HAP-1 (cell line): ENCODE measurements at regions not wholly inside any gene's neighbourhood (a gene's known extent, or its start where the extent isn't known, plus 50 kb on each side); places are given as distances from the start of the nearest gene placed in this dataset.

ENCODE experiments used
- DNase-seq, 2 experiments: peaks; one replicate each; pipeline ENCODE4 v3.0.0-alpha.2; 2016 to 2020; ENCODE audit warnings: low spot score in 2 of 2
- H3K27me3 ChIP-seq: fragments of 250-450 bp; sonication (Bioruptor Pico); 2 replicates; pipeline ENCODE4 v1.5.1; 2020; ENCODE audit warnings: low read depth, mild to moderate bottlenecking, moderate library complexity
- H3K36me3 ChIP-seq: fragments of 250-450 bp; sonication (Bioruptor Pico); replicated peaks from 2 replicates; pipeline ENCODE4 v1.5.1; 2020; ENCODE audit warnings: mild to moderate bottlenecking
- H3K4me1 ChIP-seq: fragments of 250-450 bp; sonication (Bioruptor Pico); 2 replicates; pipeline ENCODE4 v1.5.1; 2020; ENCODE audit warnings: mild to moderate bottlenecking
- H3K4me3 ChIP-seq: fragments of 250-450 bp; sonication (Bioruptor Pico); 2 replicates; pipeline ENCODE4 v1.5.1; 2020; ENCODE audit warnings: mild to moderate bottlenecking, moderate library complexity
- H3K9me3 ChIP-seq: fragments of 250-450 bp; sonication (Bioruptor Pico); 2 replicates; pipeline ENCODE4 v1.5.1; 2020; ENCODE audit warnings: mild to moderate bottlenecking, moderate library complexity
- in situ Hi-C: fragments of 300-500 bp; cut with MboI; formaldehyde crosslinking; loops from 3 replicates; pipeline ENCODE4 v1.14.3; 2020; ENCODE audit warnings: low sequenced_read_pairs, inconsistent platforms, mixed read lengths

GRCh38 chr5:38059876-38060275 is 198.5 kb upstream of the EGFLAM start:
- in situ Hi-C loops: no loop called here
- Histone ChIP-seq H3K4me3 (no peak overlapping the region), H3K27me3 (no peaks in the 10 kb centered on the region), H3K4me1 (no peaks in the 10 kb centered on the region), H3K9me3 (no peaks in the 10 kb centered on the region), H3K36me3 (no peaks in the 10 kb centered on the region)
- no peak for DNase-seq

GRCh38 chr5:38051711-38052511 is 206.4 kb upstream of the EGFLAM start:
- H3K4me3 ChIP-seq: no peak overlapping the region
- H3K27me3 ChIP-seq: no peaks in the 10 kb centered on the region
- no peaks in the 10 kb centered on the region for H3K36me3 ChIP-seq
- no peak for DNase-seq
- in situ Hi-C loops: no loop called here
- H3K9me3 ChIP-seq: no peaks in the 10 kb centered on the region
- no peaks in the 10 kb centered on the region for H3K4me1 ChIP-seq

GRCh38 chr5:38048400-38048799 is 208.6 kb upstream of the GDNF start:
- no peaks in the 10 kb centered on the region for H3K4me1 ChIP-seq
- no peak overlapping the region for H3K4me3 ChIP-seq
- H3K9me3 ChIP-seq: no peaks in the 10 kb centered on the region
- no peaks in the 10 kb centered on the region for H3K27me3 ChIP-seq
- H3K36me3 ChIP-seq: no peaks in the 10 kb centered on the region
- in situ Hi-C loops: no loop called here
- no peak for DNase-seq

- in situ Hi-C loops: no loop called here
- DNase-seq: no peak
- no peaks in the 10 kb centered on the region for H3K36me3 ChIP-seq
Observed at GRCh38 chr5:38046103-38046502, 206.3 kb upstream of the GDNF start.

GRCh38 chr5:38045446-38045845 is 205.6 kb upstream of the GDNF start:
- no peaks in the 10 kb centered on the region for H3K36me3 ChIP-seq
- no peaks in the 10 kb centered on the region for H3K9me3 ChIP-seq
- no peaks in the 10 kb centered on the region for H3K27me3 ChIP-seq
- no peak for DNase-seq
- in situ Hi-C loops: no loop called here
- no peak overlapping the region for H3K4me3 ChIP-seq
- H3K4me1 ChIP-seq: no peaks in the 10 kb centered on the region

More at GRCh38 chr5:38046103-38046502, 206.3 kb upstream of the GDNF start:
- H3K27me3 ChIP-seq: no peaks in the 10 kb centered on the region
- H3K4me1 ChIP-seq: no peaks in the 10 kb centered on the region
- H3K4me3 ChIP-seq: no peak overlapping the region
- H3K9me3 ChIP-seq: no peaks in the 10 kb centered on the region

GRCh38 chr5:38039826-38040225 is 200.0 kb upstream of the GDNF start:
- DNase-seq: no peak
- H3K9me3 ChIP-seq: no peaks in the 10 kb centered on the region
- no peaks in the 10 kb centered on the region for H3K36me3 ChIP-seq
- H3K27me3 ChIP-seq: 0 out of 2 replicates have a peak, but pooled peaks cover 2% of the 10 kb centered on the region
- H3K4me3 ChIP-seq: no peak overlapping the region
- no peaks in the 10 kb centered on the region for H3K4me1 ChIP-seq
- in situ Hi-C loops: no loop called here

GRCh38 chr5:38039091-38039490 is 199.2 kb upstream of the GDNF start:
- in situ Hi-C loops: no loop called here
- no peak for DNase-seq
- Histone ChIP-seq H3K27me3 (0 out of 2 replicates have a peak, but pooled peaks cover 2% of the 10 kb centered on the region), H3K4me1 (no peaks in the 10 kb centered on the region), H3K36me3 (no peaks in the 10 kb centered on the region), H3K4me3 (no peak overlapping the region), H3K9me3 (no peaks in the 10 kb centered on the region)

GRCh38 chr5:38036765-38037164 is 196.9 kb upstream of the GDNF start:
- no peak for DNase-seq
- in situ Hi-C loops: no loop called here

GRCh38 chr5:38032149-38032548 is 192.3 kb upstream of the GDNF start:
- Histone ChIP-seq H3K27me3 (peaks cover 6% of the 10 kb centered on the region; the same call in 1 of the 2 replicates), H3K36me3 (no peaks in the 10 kb centered on the region), H3K4me1 (no peaks in the 10 kb centered on the region), H3K9me3 (no peaks in the 10 kb centered on the region), H3K4me3 (no peak overlapping the region)
- no peak for DNase-seq
- in situ Hi-C loops: no loop called here

More at GRCh38 chr5:38036765-38037164, 196.9 kb upstream of the GDNF start:
- Histone ChIP-seq H3K9me3 (no peaks in the 10 kb centered on the region), H3K4me3 (no peak overlapping the region), H3K36me3 (no peaks in the 10 kb centered on the region), H3K27me3 (0 out of 2 replicates have a peak, but pooled peaks cover 2% of the 10 kb centered on the region), H3K4me1 (no peaks in the 10 kb centered on the region)

GRCh38 chr5:38031304-38031703 is 191.5 kb upstream of the GDNF start:
- in situ Hi-C loops: no loop called here
- Histone ChIP-seq H3K9me3 (no peaks in the 10 kb centered on the region), H3K36me3 (no peaks in the 10 kb centered on the region), H3K27me3 (peaks cover 6% of the 10 kb centered on the region; the same call in 1 of the 2 replicates), H3K4me3 (no peak overlapping the region), H3K4me1 (no peaks in the 10 kb centered on the region)
- no peak for DNase-seq

- no peaks in the 10 kb centered on the region for H3K36me3 ChIP-seq
- H3K9me3 ChIP-seq: no peaks in the 10 kb centered on the region
- DNase-seq: no peak
- H3K27me3 ChIP-seq: peaks cover 6% of the 10 kb centered on the region; the same call in 1 of the 2 replicates
- no peak overlapping the region for H3K4me3 ChIP-seq
- in situ Hi-C loops: no loop called here
- H3K4me1 ChIP-seq: no peaks in the 10 kb centered on the region
Observed at GRCh38 chr5:38029397-38030065, 189.7 kb upstream of the GDNF start.

- no peak for DNase-seq
- H3K36me3 ChIP-seq: no peaks in the 10 kb centered on the region
- H3K4me3 ChIP-seq: no peak overlapping the region
- H3K27me3 ChIP-seq: peaks cover 6% of the 10 kb centered on the region; the same call in 1 of the 2 replicates
- no peaks in the 10 kb centered on the region for H3K4me1 ChIP-seq
- no peaks in the 10 kb centered on the region for H3K9me3 ChIP-seq
- in situ Hi-C loops: no loop called here
Observed at GRCh38 chr5:38023799-38024198, 184.0 kb upstream of the GDNF start.

- in situ Hi-C loops: no loop called here
- DNase-seq: no peak
- no peaks in the 10 kb centered on the region for H3K4me1 ChIP-seq
- peaks cover 5% of the 10 kb centered on the region; the same call in 1 of the 2 replicates for H3K27me3 ChIP-seq
- H3K36me3 ChIP-seq: no peaks in the 10 kb centered on the region
- no peak overlapping the region for H3K4me3 ChIP-seq
- no peaks in the 10 kb centered on the region for H3K9me3 ChIP-seq
Observed at GRCh38 chr5:38023371-38023770, 183.5 kb upstream of the GDNF start.

- in situ Hi-C loops: no loop called here
Observed at GRCh38 chr5:38022631-38023030, 182.8 kb upstream of the GDNF start.

More at GRCh38 chr5:38022631-38023030, 182.8 kb upstream of the GDNF start:
- no peak for DNase-seq
- Histone ChIP-seq H3K27me3 (peaks cover under 1% of the 10 kb centered on the region; the same call in 1 of the 2 replicates), H3K9me3 (no peaks in the 10 kb centered on the region), H3K36me3 (no peaks in the 10 kb centered on the region), H3K4me1 (no peaks in the 10 kb centered on the region), H3K4me3 (no peak overlapping the region)
